OCI-LY3 (cell line): ENCODE measurements at regions not wholly inside any gene's neighbourhood (a gene's known extent, or its start where the extent isn't known, plus 50 kb on each side); places are given as distances from the start of the nearest gene placed in this dataset.

Experiments
- H2AFZ ChIP-seq: fragments of 200-600, 300-600 bp; shearing (Covaris generic); 2 replicates; pipeline ENCODE4 v1.6.0; 2014; ENCODE audit warnings: antibody characterized with exemption, low read depth, low read length
- H3K27ac ChIP-seq: fragments of 200-600, 300-600 bp; sonication (generic); 2 replicates; pipeline ENCODE4 v1.5.1; 2014; ENCODE audit warnings: mild to moderate bottlenecking, low read length, moderate library complexity, mixed read lengths
- H3K27me3 ChIP-seq: fragments of 200-600, 300-600 bp; sonication (generic); 2 replicates; pipeline ENCODE4 v1.6.1; 2014; ENCODE audit warnings: low read depth, low read length, mixed read lengths
- H3K36me3 ChIP-seq: fragments of 200-600, 300-600 bp; sonication (generic); replicated peaks from 2 replicates; pipeline ENCODE3; 2014; ENCODE audit warnings: low read depth, low read length, mixed read lengths
- H3K4me1 ChIP-seq: fragments of 300-600, 200-600 bp; sonication (generic); 2 replicates; pipeline ENCODE4 v1.6.1; 2014; ENCODE audit warnings: low read length, mixed read lengths
- H3K4me2 ChIP-seq: fragments of 200-600, 300-600 bp; sonication (generic); 2 replicates; pipeline ENCODE4 v1.6.1; 2014; ENCODE audit warnings: low read length, mixed read lengths
- H3K4me3 ChIP-seq: fragments of 300-600, 200-600 bp; sonication (generic); 2 replicates; pipeline ENCODE4 v1.5.1; 2014; ENCODE audit warnings: antibody characterized with exemption, mild to moderate bottlenecking, low read length, moderate library complexity
- H3K79me2 ChIP-seq: fragments of 300-600, 200-600 bp; shearing (Covaris generic); 2 replicates; pipeline ENCODE4 v1.6.1; 2014; ENCODE audit warnings: mild to moderate bottlenecking, low read length, mixed read lengths
- H3K9ac ChIP-seq: fragments of 300-600, 200-600 bp; shearing (Covaris generic); 2 replicates; pipeline ENCODE4 v1.6.0; 2014; ENCODE audit warnings: mild to moderate bottlenecking, low read length, moderate library complexity
- H3K9me3 ChIP-seq: fragments of 200-600, 300-600 bp; shearing (Covaris generic); 2 replicates; pipeline ENCODE4 v1.6.1; 2014; ENCODE audit warnings: low read length, mixed read lengths; ENCODE audit not compliant: insufficient read depth
- H4K20me1 ChIP-seq: fragments of 200-600, 300-600 bp; sonication (generic); 2 replicates; pipeline ENCODE4 v1.6.1; 2016; ENCODE audit warnings: low read length, mixed read lengths; ENCODE audit not compliant: insufficient read depth
- CTCF ChIP-seq: fragments of 200-600, 300-600 bp; sonication (generic); IDR thresholded peaks from 2 replicates; pipeline ENCODE4 v1.5.1; 2014; ENCODE audit warnings: antibody characterized with exemption, low read length, low read depth
- EZH2phosphoT487 ChIP-seq: fragments of 200-600 bp; shearing (Covaris generic); IDR thresholded peaks from 2 replicates; pipeline ENCODE4 v1.6.1; 2018; ENCODE audit warnings: antibody characterized with exemption, mixed run types, low read depth

- no peak overlapping the region for H3K27ac ChIP-seq
- no peaks in the 10 kb centered on the region for H3K79me2 ChIP-seq
- H3K4me1 ChIP-seq: no peaks in the 10 kb centered on the region
- no peak overlapping the region for H3K9ac ChIP-seq
- H3K36me3 ChIP-seq: no peaks in the 10 kb centered on the region
- no peak overlapping the region for H3K4me2 ChIP-seq
- H3K4me3 ChIP-seq: no peak overlapping the region
- no peaks in the 10 kb centered on the region; the same call in 1 of the 2 replicates for H4K20me1 ChIP-seq
- TF ChIP-seq CTCF (no peak), EZH2phosphoT487 (no peak)
- H3K27me3 ChIP-seq: no peaks in the 10 kb centered on the region
- no peaks in the 10 kb centered on the region; the same call in 1 of the 2 replicates for H3K9me3 ChIP-seq
- H2AFZ ChIP-seq: no peak overlapping the region
These were observed 65.3 kb upstream of the NPTX2 start for GRCh38 chr7:98551611-98552273.

- Histone ChIP-seq H3K4me1 (no peaks in the 10 kb centered on the region), H2AFZ (no peak overlapping the region), H3K9ac (no peak overlapping the region), H4K20me1 (no peaks in the 10 kb centered on the region; the same call in 1 of the 2 replicates), H3K27ac (no peak overlapping the region), H3K79me2 (no peaks in the 10 kb centered on the region), H3K36me3 (no peaks in the 10 kb centered on the region), H3K9me3 (no peaks in the 10 kb centered on the region; the same call in 1 of the 2 replicates), H3K27me3 (no peaks in the 10 kb centered on the region), H3K4me3 (no peak overlapping the region), H3K4me2 (no peak overlapping the region)
- TF ChIP-seq EZH2phosphoT487 (no peak), CTCF (no peak)
These were observed 68.1 kb upstream of the NPTX2 start for GRCh38 chr7:98548971-98549370.

- H3K4me1 ChIP-seq: no peaks in the 10 kb centered on the region
- TF ChIP-seq CTCF (no peak), EZH2phosphoT487 (no peak)
- no peaks in the 10 kb centered on the region; the same call in 1 of the 2 replicates for H3K9me3 ChIP-seq
These were observed 68.7 kb upstream of the NPTX2 start for GRCh38 chr7:98548370-98548769.

GRCh38 chr7:98541101-98541500, 76.0 kb upstream of the NPTX2 start:
- no peaks in the 10 kb centered on the region for H3K27me3 ChIP-seq
- TF ChIP-seq CTCF: no peak
- TF ChIP-seq EZH2phosphoT487: no peak
- no peak overlapping the region for H2AFZ ChIP-seq

More at GRCh38 chr7:98548370-98548769, 68.7 kb upstream of the NPTX2 start:
- Histone ChIP-seq H3K4me3 (no peak overlapping the region), H3K36me3 (no peaks in the 10 kb centered on the region), H4K20me1 (no peaks in the 10 kb centered on the region; the same call in 1 of the 2 replicates), H3K4me2 (no peak overlapping the region), H2AFZ (no peak overlapping the region), H3K27ac (no peak overlapping the region), H3K9ac (no peak overlapping the region), H3K27me3 (no peaks in the 10 kb centered on the region), H3K79me2 (no peaks in the 10 kb centered on the region)

More at GRCh38 chr7:98541101-98541500, 76.0 kb upstream of the NPTX2 start:
- Histone ChIP-seq H3K9me3 (no peaks in the 10 kb centered on the region), H3K4me3 (no peak overlapping the region), H3K27ac (no peak overlapping the region), H3K79me2 (no peaks in the 10 kb centered on the region), H3K36me3 (no peaks in the 10 kb centered on the region), H3K4me2 (no peak overlapping the region), H3K9ac (no peak overlapping the region), H4K20me1 (no peaks in the 10 kb centered on the region), H3K4me1 (peaks cover 28% of the 10 kb centered on the region)
